GM13977 (cell line): ENCODE measurements at regions not wholly inside any gene's neighbourhood (a gene's known extent, or its start where the extent isn't known, plus 50 kb on each side); places are given as distances from the start of the nearest gene placed in this dataset.
A peak's percentile ranks its signal among the peaks of the same experiment; 100 is the strongest.

ENCODE experiments used
- DNase-seq: peaks from one replicate; pipeline ENCODE4 v3.0.0; 2012; ENCODE audit warnings: low spot score
- in situ Hi-C: fragments of 300-500 bp; cut with MboI; formaldehyde crosslinking; loops from one replicate; pipeline ENCODE4 v1.12.0; 2022; ENCODE audit warnings: low sequenced_read_pairs, low pct_unique_long_range_greater_than_20kb, mixed read lengths, inconsistent platforms; ENCODE audit not compliant: unreplicated experiment
- TF ChIP-seq, protein P1 (sequence below): IDR thresholded peaks from 2 replicates; pipeline ENCODE4 v1.5.1; 2012; ENCODE audit warnings: mild to moderate bottlenecking, control low read depth; ENCODE audit not compliant: insufficient read depth; ENCODE audit errors: extremely low read depth, missing control alignments

DNA sequence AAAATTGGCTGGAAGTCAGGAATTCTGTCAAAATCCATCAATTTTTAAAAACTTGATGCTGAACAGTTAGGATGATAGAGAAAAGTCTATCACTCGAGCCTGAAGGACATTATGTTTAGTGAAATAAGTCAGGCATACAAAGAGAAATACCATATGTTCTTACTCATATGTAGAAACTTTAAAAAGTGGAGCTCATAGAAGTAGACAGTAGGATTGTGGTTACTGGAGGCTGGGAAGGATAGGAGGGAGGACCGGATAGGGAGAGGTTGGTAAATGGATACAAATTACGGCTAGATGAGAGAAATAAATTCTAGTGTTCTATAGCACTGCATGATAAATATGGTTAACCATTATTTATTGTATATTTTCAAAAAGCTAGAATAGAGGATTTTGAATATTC, 389.5 kb upstream of the RASGRP1 start:
- in situ Hi-C loops = no loop called here

DNA sequence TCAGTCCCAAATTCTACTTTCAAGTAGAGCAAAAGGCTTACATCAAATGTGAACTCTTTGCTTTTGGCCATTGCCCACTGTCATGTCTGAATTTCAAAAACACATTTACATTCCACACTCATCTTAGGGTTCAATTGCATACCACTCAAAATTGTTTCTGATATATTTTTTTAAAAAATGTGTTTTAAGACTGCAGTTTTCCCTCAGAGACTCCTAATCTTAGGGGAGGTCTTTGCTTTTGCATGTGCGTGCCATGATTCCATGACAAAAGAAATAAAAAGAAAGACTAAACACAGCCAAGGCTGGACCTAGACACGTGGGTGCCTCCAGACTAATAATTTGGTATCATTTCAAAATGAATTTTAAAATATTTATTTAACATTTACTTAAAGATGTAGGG, 396.8 kb upstream of the RASGRP1 start:
- in situ Hi-C loops = no loop called here
- DNase-seq = no peak
- TF ChIP-seq, protein P1, sequence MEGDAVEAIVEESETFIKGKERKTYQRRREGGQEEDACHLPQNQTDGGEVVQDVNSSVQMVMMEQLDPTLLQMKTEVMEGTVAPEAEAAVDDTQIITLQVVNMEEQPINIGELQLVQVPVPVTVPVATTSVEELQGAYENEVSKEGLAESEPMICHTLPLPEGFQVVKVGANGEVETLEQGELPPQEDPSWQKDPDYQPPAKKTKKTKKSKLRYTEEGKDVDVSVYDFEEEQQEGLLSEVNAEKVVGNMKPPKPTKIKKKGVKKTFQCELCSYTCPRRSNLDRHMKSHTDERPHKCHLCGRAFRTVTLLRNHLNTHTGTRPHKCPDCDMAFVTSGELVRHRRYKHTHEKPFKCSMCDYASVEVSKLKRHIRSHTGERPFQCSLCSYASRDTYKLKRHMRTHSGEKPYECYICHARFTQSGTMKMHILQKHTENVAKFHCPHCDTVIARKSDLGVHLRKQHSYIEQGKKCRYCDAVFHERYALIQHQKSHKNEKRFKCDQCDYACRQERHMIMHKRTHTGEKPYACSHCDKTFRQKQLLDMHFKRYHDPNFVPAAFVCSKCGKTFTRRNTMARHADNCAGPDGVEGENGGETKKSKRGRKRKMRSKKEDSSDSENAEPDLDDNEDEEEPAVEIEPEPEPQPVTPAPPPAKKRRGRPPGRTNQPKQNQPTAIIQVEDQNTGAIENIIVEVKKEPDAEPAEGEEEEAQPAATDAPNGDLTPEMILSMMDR = no peak

More for the DNA sequence above, 389.5 kb upstream of the RASGRP1 start:
- DNase-seq = no peak
- TF ChIP-seq, protein P1 = no peak

- in situ Hi-C loops = no loop called here
- TF ChIP-seq, protein P1 = no peak
- no peak for DNase-seq
Measured at GRCh38 chr15:38961931-38962330, 397.3 kb upstream of the RASGRP1 start.

DNA sequence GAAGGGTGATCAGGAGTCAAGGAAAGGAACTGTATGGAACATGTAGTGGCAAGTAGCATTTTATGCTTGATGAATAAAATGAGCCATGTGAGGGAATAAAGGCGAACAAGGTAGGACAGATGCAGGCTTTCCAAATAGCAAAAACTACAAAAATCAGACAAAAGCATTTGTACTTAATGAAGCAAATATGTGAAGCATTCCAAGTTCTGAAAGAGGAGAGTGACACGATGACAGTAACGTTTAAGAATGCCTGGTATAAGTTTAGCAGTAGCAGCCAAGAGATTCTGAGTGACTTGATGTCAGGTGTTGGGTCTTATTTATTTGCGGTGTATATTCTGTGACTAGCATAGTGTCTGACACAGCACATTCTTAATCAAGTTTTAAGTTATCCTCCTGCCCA, 408.2 kb upstream of the RASGRP1 start:
- TF ChIP-seq, protein P1 = no peak
- in situ Hi-C loops = no loop called here
- no peak for DNase-seq

- TF ChIP-seq, protein P1 = no peak
- DNase-seq = no peak
- in situ Hi-C loops = no loop called here
Measured at GRCh38 chr15:38975282-38975990, 410.8 kb upstream of the RASGRP1 start.

GRCh38 chr15:38991126-38991525, 426.5 kb upstream of the RASGRP1 start:
- in situ Hi-C loops = no loop called here
- no peak for DNase-seq
- TF ChIP-seq, protein P1 = peak; percentile 23
